CD4-positive, alpha-beta memory T cell (primary cell): ENCODE measurements at regions not wholly inside any gene's neighbourhood (a gene's known extent, or its start where the extent isn't known, plus 50 kb on each side); places are given as distances from the start of the nearest gene placed in this dataset.

Source experiments
- CTCF ChIA-PET: fragments of 350-600 bp; sonication (Branson Sonifier 250); formaldehyde crosslinking; loops from one replicate; lab custom pipeline; 2021; ENCODE audit warnings: inconsistent platforms; ENCODE audit not compliant: partially characterized antibody; lab: Charles Lee
- POLR2A ChIA-PET: fragments of 350-600 bp; sonication (Branson Sonifier 250); formaldehyde crosslinking; loops from one replicate; lab custom pipeline; 2021; ENCODE audit not compliant: partially characterized antibody; lab: Charles Lee
- DNase-seq, 5 donors: peaks; one replicate each; pipeline versions ENCODE4 v3.0.0 to v3.0.0-alpha.2; 2020 to 2022; ENCODE audit warnings: mixed read lengths in 1 of 5
- H3K27ac ChIP-seq: one replicate; pipeline ENCODE4 v1.7.0; 2013; ENCODE audit warnings: low read depth, low read length
- H3K27me3 ChIP-seq: 2 replicates; pipeline ENCODE4 v1.7.0; 2013; ENCODE audit warnings: mild to moderate bottlenecking, low read length, moderate library complexity; ENCODE audit not compliant: insufficient read depth
- H3K36me3 ChIP-seq: 2 replicates; pipeline ENCODE4 v1.7.0; 2013; ENCODE audit warnings: mild to moderate bottlenecking, low read length, moderate library complexity; ENCODE audit not compliant: insufficient read depth
- H3K4me1 ChIP-seq: 2 replicates; pipeline ENCODE4 v1.7.0; 2013; ENCODE audit warnings: mild to moderate bottlenecking, low read length, moderate library complexity; ENCODE audit not compliant: insufficient read depth
- H3K4me3 ChIP-seq, 2 donors: one replicate each; pipeline ENCODE4 v1.7.0; 2013; ENCODE audit warnings: low read length in 2 of 2, mild to moderate bottlenecking in 1 of 2
- H3K9me3 ChIP-seq, 2 donors: one replicate each; pipeline ENCODE4 v1.7.0; 2013; ENCODE audit warnings: low read length in 2 of 2, control low read depth in 1 of 2; ENCODE audit not compliant: control insufficient read depth in 1 of 2
- H3K27ac Mint-ChIP-seq, 7 donors: one replicate each; pipeline ENCODE4 v1.8.0; 2020 to 2021; ENCODE audit warnings: mixed read lengths in 7 of 7, mild to moderate bottlenecking in 6 of 7, inconsistent platforms in 3 of 7, moderate library complexity in 3 of 7
- H3K27me3 Mint-ChIP-seq, 2 donors: one replicate each; pipeline ENCODE4 v1.8.0; 2020 to 2021; ENCODE audit warnings: mixed read lengths in 2 of 2
- H3K36me3 Mint-ChIP-seq, 2 donors: one replicate each; pipeline ENCODE4 v1.8.0; 2020 to 2021; ENCODE audit warnings: mixed read lengths in 2 of 2, inconsistent platforms in 1 of 2, mild to moderate bottlenecking in 1 of 2
- H3K4me1 Mint-ChIP-seq, 4 donors: one replicate each; pipeline ENCODE4 v1.8.0; 2020 to 2021; ENCODE audit warnings: mixed read lengths in 4 of 4, mild to moderate bottlenecking in 1 of 4
- H3K4me3 Mint-ChIP-seq, 8 donors: one replicate each; pipeline ENCODE4 v1.8.0; 2020 to 2021; ENCODE audit warnings: mixed read lengths in 8 of 8, mild to moderate bottlenecking in 7 of 8, moderate library complexity in 6 of 8, inconsistent platforms in 3 of 8
- H3K9me3 Mint-ChIP-seq, 8 donors: one replicate each; pipeline ENCODE4 v1.8.0; 2020 to 2021; ENCODE audit warnings: mixed read lengths in 8 of 8, mild to moderate bottlenecking in 5 of 8, inconsistent platforms in 3 of 8, moderate library complexity in 1 of 8
- intact Hi-C: fragments of 100-400 bp; cut with micrococcal nuclease; formaldehyde crosslinking; loops from one replicate; pipeline ENCODE4 v1.15.1; 2023

GRCh38 chr15:62618432-62618831, 424.1 kb upstream of the TPM1 start:
- no peaks in the 10 kb centered on the region for H3K9me3 Mint-ChIP-seq
- Histone ChIP-seq H3K27me3 (no peaks in the 10 kb centered on the region), H3K4me3 (no peak overlapping the region), H3K9me3 (no peaks in the 10 kb centered on the region), H3K36me3 (no peaks in the 10 kb centered on the region), H3K27ac (no peak overlapping the region), H3K4me1 (no peaks in the 10 kb centered on the region)
- H3K36me3 Mint-ChIP-seq = no peaks in the 10 kb centered on the region
- H3K4me3 Mint-ChIP-seq = no peak overlapping the region
- no peak for DNase-seq
- H3K27ac Mint-ChIP-seq = no peak overlapping the region
- ChIA-PET CTCF (no interaction called here), POLR2A (no interaction called here)
- no peaks in the 10 kb centered on the region for H3K4me1 Mint-ChIP-seq
- peaks cover 0 to 2% of the 10 kb centered on the region in 2 donors for H3K27me3 Mint-ChIP-seq
- intact Hi-C loops = no loop called here

DNA sequence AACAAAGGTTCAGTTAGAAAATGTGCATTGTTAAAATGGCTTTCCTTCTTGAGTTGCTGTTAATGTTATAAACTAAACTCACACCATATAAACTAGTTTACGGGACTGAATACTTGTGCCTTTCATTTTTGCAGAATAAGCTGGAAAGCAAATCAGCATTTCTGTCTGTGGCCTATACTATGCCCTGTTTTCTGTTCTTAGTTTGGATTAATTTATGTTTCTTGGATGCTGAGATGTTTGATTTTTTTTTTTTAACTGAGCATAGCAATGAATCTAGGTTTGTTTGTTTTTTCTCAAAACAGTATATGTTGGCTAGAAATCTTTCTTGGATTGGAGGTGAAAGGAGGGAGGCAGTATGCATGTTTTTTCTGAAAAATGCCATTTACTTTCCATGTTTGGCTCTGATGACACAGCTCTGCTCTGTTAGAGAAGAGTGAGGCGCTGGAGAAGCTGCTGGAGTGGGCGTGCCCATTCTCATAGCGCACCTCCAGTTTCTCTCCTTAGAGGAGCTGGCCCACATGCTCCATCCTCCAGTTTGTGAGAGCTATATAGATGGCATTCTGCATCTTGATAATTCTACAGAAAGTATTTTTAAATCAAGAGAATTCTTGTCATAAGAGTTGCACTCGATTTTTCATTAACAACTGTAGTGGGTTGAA, 423.6 kb upstream of the TPM1 start:
- POLR2A ChIA-PET = no interaction called here
- CTCF ChIA-PET = interaction anchor here (0.9 kb wide), 1 partner anchor 9 kb away, joined by 4 read pairs; no protein-coding TSS in a partner anchor
- intact Hi-C loops = no loop called here

DNA sequence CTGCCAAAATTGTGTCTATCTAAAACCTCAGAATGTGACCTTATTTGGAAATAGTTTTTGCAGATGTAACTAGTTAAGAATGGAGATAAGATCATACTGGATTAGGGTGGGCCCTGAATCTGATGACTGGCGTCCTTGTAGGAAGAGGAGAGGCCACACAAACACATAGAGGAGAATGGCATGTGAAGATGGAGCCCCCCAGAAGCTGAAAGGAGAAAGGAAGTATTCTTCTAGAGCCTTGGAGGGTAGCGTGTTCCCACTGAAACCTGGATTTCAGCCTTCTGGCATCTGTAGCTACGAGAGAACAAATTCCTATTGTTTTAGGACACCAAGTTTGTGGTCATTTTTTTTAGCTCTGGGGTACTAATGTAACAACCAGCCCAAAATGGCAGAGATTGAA, 423.0 kb upstream of the TPM1 start:
- Mint-ChIP-seq H3K27me3 (peaks cover 0 to 2% of the 10 kb centered on the region in 2 donors), H3K4me3 (no peak overlapping the region), H3K27ac (no peak overlapping the region), H3K36me3 (no peaks in the 10 kb centered on the region), H3K4me1 (peaks cover 0 to under 1% (median under 1%) of the 10 kb centered on the region in 4 donors), H3K9me3 (no peaks in the 10 kb centered on the region)
- H3K27ac ChIP-seq = no peak overlapping the region
- ChIA-PET POLR2A (no interaction called here), CTCF (interaction anchor here (0.9 kb wide), 1 partner anchor 9 kb away, joined by 4 read pairs; no protein-coding TSS in a partner anchor)
- intact Hi-C loops = no loop called here
- no peak for DNase-seq
- H3K4me3 ChIP-seq = no peak overlapping the region
- no peaks in the 10 kb centered on the region for H3K36me3 ChIP-seq
- no peaks in the 10 kb centered on the region for H3K4me1 ChIP-seq
- H3K27me3 ChIP-seq = no peaks in the 10 kb centered on the region
- H3K9me3 ChIP-seq = no peaks in the 10 kb centered on the region

More for the DNA sequence above, 423.6 kb upstream of the TPM1 start:
- Mint-ChIP-seq H3K4me3 (no peak overlapping the region), H3K36me3 (no peaks in the 10 kb centered on the region), H3K4me1 (no peaks in the 10 kb centered on the region), H3K27me3 (peaks cover 0 to 2% of the 10 kb centered on the region in 2 donors), H3K27ac (no peak overlapping the region), H3K9me3 (no peaks in the 10 kb centered on the region)
- Histone ChIP-seq H3K36me3 (no peaks in the 10 kb centered on the region), H3K27me3 (no peaks in the 10 kb centered on the region), H3K9me3 (no peaks in the 10 kb centered on the region), H3K4me3 (no peak overlapping the region), H3K4me1 (no peaks in the 10 kb centered on the region), H3K27ac (no peak overlapping the region)
- DNase-seq = no peak

DNA sequence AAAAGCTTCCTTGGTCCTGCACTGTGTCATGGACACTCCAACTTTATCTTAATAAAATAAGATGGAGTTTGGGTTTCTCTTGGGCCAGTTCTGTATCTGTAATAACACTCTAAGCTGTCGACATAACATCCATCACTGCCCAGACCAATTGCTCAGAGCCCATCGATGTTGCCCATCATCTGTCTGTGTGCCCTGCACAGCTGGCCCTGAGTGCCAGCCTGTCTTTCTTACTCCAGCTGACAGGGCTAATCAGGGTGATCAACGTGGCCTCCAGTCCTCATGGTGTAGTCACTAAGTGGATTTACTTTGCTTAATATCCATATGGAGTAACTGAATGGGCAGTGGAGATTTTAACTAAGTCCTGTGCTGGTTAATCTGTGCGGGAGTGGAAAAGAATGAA, 419.8 kb upstream of the TPM1 start:
- Mint-ChIP-seq H3K27ac (no peak overlapping the region), H3K4me3 (no peak overlapping the region), H3K36me3 (no peaks in the 10 kb centered on the region), H3K4me1 (peaks cover 4 to 8% (median 4%) of the 10 kb centered on the region in 4 donors), H3K27me3 (peaks cover 0 to 2% of the 10 kb centered on the region in 2 donors), H3K9me3 (no peaks in the 10 kb centered on the region)
- no peak overlapping the region for H3K4me3 ChIP-seq
- H3K36me3 ChIP-seq = no peaks in the 10 kb centered on the region
- no peaks in the 10 kb centered on the region for H3K9me3 ChIP-seq
- H3K4me1 ChIP-seq = no peaks in the 10 kb centered on the region
- CTCF ChIA-PET = interaction anchor here (0.6 kb wide), 1 partner anchor 9 kb away, joined by 3 read pairs; no protein-coding TSS in a partner anchor
- intact Hi-C loops = no loop called here
- H3K27ac ChIP-seq = no peak overlapping the region
- no peaks in the 10 kb centered on the region for H3K27me3 ChIP-seq
- DNase-seq = no peak
- POLR2A ChIA-PET = no interaction called here

DNA sequence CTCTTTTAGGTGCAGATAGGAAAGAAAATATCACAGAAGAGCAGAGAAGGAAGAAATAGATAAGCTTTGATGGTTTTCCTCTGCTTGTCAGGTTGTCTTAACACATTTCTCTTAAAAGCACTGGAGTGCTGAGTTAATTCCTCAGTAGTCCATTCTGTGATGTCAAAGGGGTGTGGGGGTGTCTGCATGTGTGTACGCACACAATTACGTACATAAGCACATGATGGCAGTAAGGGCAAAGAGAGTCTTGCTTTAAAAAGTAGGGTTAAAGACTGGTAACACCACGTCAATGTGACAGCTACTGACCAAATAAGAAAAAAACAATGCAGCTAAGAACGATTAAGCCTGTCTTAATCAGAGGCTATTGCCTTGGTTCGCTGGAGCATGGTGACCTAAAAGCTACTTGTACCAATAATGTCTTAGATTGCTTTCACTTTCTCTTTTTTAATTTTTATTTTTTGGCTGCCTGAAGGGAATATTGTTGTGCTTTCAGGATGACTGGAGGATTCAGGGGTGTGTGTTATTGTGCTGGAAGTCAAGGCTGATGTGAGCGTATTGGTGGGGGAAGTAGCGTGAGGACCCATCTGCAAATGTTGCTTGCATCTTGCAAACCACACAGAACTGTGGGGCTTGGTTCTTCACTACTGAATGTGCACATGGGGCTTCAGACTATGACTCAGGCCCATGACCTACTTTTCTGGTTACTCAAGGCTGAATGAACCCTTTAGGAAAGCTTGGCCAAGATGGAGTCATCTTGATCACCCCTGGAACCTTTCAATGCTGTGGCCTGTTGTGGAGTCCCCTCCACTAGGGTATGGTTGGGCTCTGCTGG, 417.8 kb upstream of the TPM1 start:
- ChIA-PET POLR2A (no interaction called here), CTCF (no interaction called here)
- Histone ChIP-seq H3K27me3 (no peaks in the 10 kb centered on the region), H3K4me3 (no peak overlapping the region), H3K4me1 (no peaks in the 10 kb centered on the region), H3K36me3 (no peaks in the 10 kb centered on the region), H3K9me3 (no peaks in the 10 kb centered on the region), H3K27ac (no peak overlapping the region)
- H3K4me3 Mint-ChIP-seq = peak overlapping the region; percentile 46 to 81 (median 71)
- peaks cover 4 to 8% (median 4%) of the 10 kb centered on the region in 4 donors for H3K4me1 Mint-ChIP-seq
- peaks cover 0 to 2% of the 10 kb centered on the region in 2 donors for H3K27me3 Mint-ChIP-seq
- H3K27ac Mint-ChIP-seq = peak overlapping the region in 4 of 7 donors; percentile 17 to 73 (median 64)
- intact Hi-C loops = no loop called here
- H3K36me3 Mint-ChIP-seq = no peaks in the 10 kb centered on the region
- DNase-seq = no peak
- H3K9me3 Mint-ChIP-seq = no peaks in the 10 kb centered on the region

- no peak overlapping the region for H3K27ac Mint-ChIP-seq
- POLR2A ChIA-PET = no interaction called here
- Histone ChIP-seq H3K9me3 (no peaks in the 10 kb centered on the region), H3K4me3 (no peak overlapping the region), H3K27ac (no peak overlapping the region), H3K36me3 (no peaks in the 10 kb centered on the region), H3K4me1 (no peaks in the 10 kb centered on the region), H3K27me3 (no peaks in the 10 kb centered on the region)
- no peaks in the 10 kb centered on the region for H3K9me3 Mint-ChIP-seq
- CTCF ChIA-PET = no interaction called here
- peaks cover 2 to 3% of the 10 kb centered on the region in 2 donors for H3K27me3 Mint-ChIP-seq
- peaks cover 4 to 8% (median 4%) of the 10 kb centered on the region in 4 donors for H3K4me1 Mint-ChIP-seq
- no peaks in the 10 kb centered on the region for H3K36me3 Mint-ChIP-seq
- no peak overlapping the region for H3K4me3 Mint-ChIP-seq
- DNase-seq = no peak
- intact Hi-C loops = no loop called here
Measured at GRCh38 chr15:62625429-62626033, 417.0 kb upstream of the TPM1 start.

DNA sequence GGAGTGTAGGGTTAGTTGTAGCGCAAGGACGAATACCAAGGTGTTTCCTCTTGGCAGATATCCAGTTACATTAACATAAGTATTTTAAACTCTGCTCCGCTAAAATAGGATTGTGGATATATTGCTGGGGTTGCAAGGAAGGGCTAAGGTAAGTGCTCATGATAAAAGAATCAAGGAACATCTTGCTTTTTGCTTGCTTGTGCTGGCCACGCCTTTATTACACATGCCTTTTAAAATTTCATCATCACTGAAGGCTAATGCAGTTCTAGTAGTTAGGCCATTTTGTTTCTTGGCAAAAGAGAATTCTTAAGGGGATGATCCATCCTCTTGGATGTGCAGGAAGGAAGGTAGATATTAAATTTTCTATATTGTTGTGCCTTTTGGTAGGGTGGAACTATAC, 415.6 kb upstream of the TPM1 start:
- Mint-ChIP-seq H3K27ac (no peak overlapping the region), H3K36me3 (no peaks in the 10 kb centered on the region), H3K9me3 (peaks cover 0 to 1% (median 0%) of the 10 kb centered on the region in 8 donors), H3K4me1 (peaks cover 4 to 8% (median 4%) of the 10 kb centered on the region in 4 donors), H3K4me3 (no peak overlapping the region), H3K27me3 (peaks cover 3 to 4% of the 10 kb centered on the region in 2 donors)
- ChIA-PET CTCF (no interaction called here), POLR2A (no interaction called here)
- intact Hi-C loops = no loop called here
- H3K36me3 ChIP-seq = no peaks in the 10 kb centered on the region
- H3K9me3 ChIP-seq = no peaks in the 10 kb centered on the region
- H3K27me3 ChIP-seq = no peaks in the 10 kb centered on the region
- H3K27ac ChIP-seq = no peak overlapping the region
- no peaks in the 10 kb centered on the region for H3K4me1 ChIP-seq
- DNase-seq = no peak
- H3K4me3 ChIP-seq = no peak overlapping the region
